Neural crest cell (in vitro differentiated cells): ENCODE measurements at regions not wholly inside any gene's neighbourhood (a gene's known extent, or its start where the extent isn't known, plus 50 kb on each side); places are given as distances from the start of the nearest gene placed in this dataset.

Source experiments
- DNase-seq: peaks from one replicate; pipeline ENCODE4 v3.0.0; 2021; ENCODE audit warnings: low read depth, mixed read lengths, low spot score
- H3K27ac Mint-ChIP-seq: one replicate; pipeline ENCODE4 v1.8.0; 2021; ENCODE audit warnings: mild to moderate bottlenecking, mixed read lengths; ENCODE audit not compliant: unreplicated experiment
- H3K27me3 Mint-ChIP-seq: 2 replicates; pipeline ENCODE4 v1.8.0; 2021; ENCODE audit warnings: low read depth, mild to moderate bottlenecking, mixed read lengths
- H3K36me3 Mint-ChIP-seq: 2 replicates; pipeline ENCODE4 v1.8.0; 2021; ENCODE audit warnings: low read depth, mild to moderate bottlenecking, mixed read lengths
- H3K4me1 Mint-ChIP-seq: 2 replicates; pipeline ENCODE4 v1.8.0; 2021; ENCODE audit warnings: mixed read lengths
- H3K4me3 Mint-ChIP-seq: one replicate; pipeline ENCODE4 v1.8.0; 2021; ENCODE audit warnings: mild to moderate bottlenecking, mixed read lengths
- H3K9me3 Mint-ChIP-seq: 2 replicates; pipeline ENCODE4 v1.8.0; 2021; ENCODE audit warnings: mixed read lengths
- CTCF ChIP-seq: fragments of 200-600 bp; sonication (generic); conservative IDR thresholded peaks from 2 replicates; pipeline ENCODE4 v1.5.0; 2021; ENCODE audit warnings: antibody characterized with exemption, mild to moderate bottlenecking

GRCh38 chr12:13375583-13376345, 179.2 kb downstream of the EMP1 start:
- H3K27me3 Mint-ChIP-seq: peaks cover 19% of the 10 kb centered on the region
- no peak for DNase-seq
- no peaks in the 10 kb centered on the region for H3K36me3 Mint-ChIP-seq
- no peak overlapping the region for H3K4me3 Mint-ChIP-seq
- TF ChIP-seq CTCF: no peak
- H3K9me3 Mint-ChIP-seq: peaks cover 3% of the 10 kb centered on the region
- no peaks in the 10 kb centered on the region for H3K4me1 Mint-ChIP-seq
- H3K27ac Mint-ChIP-seq: no peak overlapping the region

- Mint-ChIP-seq H3K27me3 (peaks cover 18% of the 10 kb centered on the region), H3K27ac (no peak overlapping the region), H3K9me3 (peaks cover 3% of the 10 kb centered on the region), H3K4me1 (no peaks in the 10 kb centered on the region), H3K4me3 (no peak overlapping the region), H3K36me3 (no peaks in the 10 kb centered on the region)
- no peak for DNase-seq
- TF ChIP-seq CTCF: no peak
These were observed 178.3 kb downstream of the EMP1 start for GRCh38 chr12:13374793-13375192.

GRCh38 chr12:13373803-13374202, 177.3 kb downstream of the EMP1 start:
- DNase-seq: no peak
- no peaks in the 10 kb centered on the region for H3K4me1 Mint-ChIP-seq
- no peak overlapping the region for H3K27ac Mint-ChIP-seq
- no peak for TF ChIP-seq CTCF
- peaks cover 3% of the 10 kb centered on the region for H3K9me3 Mint-ChIP-seq
- no peaks in the 10 kb centered on the region for H3K36me3 Mint-ChIP-seq
- H3K4me3 Mint-ChIP-seq: no peak overlapping the region
- H3K27me3 Mint-ChIP-seq: peaks cover 18% of the 10 kb centered on the region

- Mint-ChIP-seq H3K9me3 (peaks cover 3% of the 10 kb centered on the region), H3K36me3 (no peaks in the 10 kb centered on the region), H3K4me1 (no peaks in the 10 kb centered on the region), H3K27me3 (peaks cover 18% of the 10 kb centered on the region), H3K27ac (no peak overlapping the region), H3K4me3 (no peak overlapping the region)
- no peak for DNase-seq
- TF ChIP-seq CTCF: no peak
These were observed 176.6 kb downstream of the EMP1 start for GRCh38 chr12:13373131-13373530.

GRCh38 chr12:13372386-13372785, 175.9 kb downstream of the EMP1 start:
- Mint-ChIP-seq H3K4me1 (no peaks in the 10 kb centered on the region), H3K27me3 (peaks cover 18% of the 10 kb centered on the region), H3K36me3 (no peaks in the 10 kb centered on the region), H3K9me3 (no peaks in the 10 kb centered on the region), H3K4me3 (no peak overlapping the region), H3K27ac (no peak overlapping the region)
- no peak for DNase-seq
- no peak for TF ChIP-seq CTCF
